SK-N-SH (cell line): ENCODE measurements at regions not wholly inside any gene's neighbourhood (a gene's known extent, or its start where the extent isn't known, plus 50 kb on each side); places are given as distances from the start of the nearest gene placed in this dataset.

Experiments
- CTCF ChIA-PET: fragments of 300-600, 350-600 bp; formaldehyde crosslinking; extraction: SDS; loops from one replicate; lab custom pipeline; 2021; lab: Yijun Ruan, JAX
- POLR2A ChIA-PET: fragments of 350-600 bp; sonication (Branson Sonifier 250); formaldehyde crosslinking; extraction: SDS; loops from one replicate; lab custom pipeline; 2020; ENCODE audit warnings: antibody characterized with exemption, inconsistent platforms; lab: Yijun Ruan, JAX
- DNase-seq: peaks from one replicate; pipeline ENCODE4 v3.0.0; 2012
- H2AFZ ChIP-seq: fragments of 200-600 bp; sonication (generic); 2 replicates; pipeline ENCODE4 v1.8.1; 2016; ENCODE audit warnings: antibody characterized with exemption, mild to moderate bottlenecking, low read depth
- H3F3A ChIP-seq: fragments of 200-600 bp; sonication (generic); replicated peaks from 2 replicates; pipeline ENCODE3; 2016; ENCODE audit warnings: antibody characterized with exemption, mild to moderate bottlenecking; ENCODE audit not compliant: insufficient read depth
- H3K27ac ChIP-seq, 2 experiments: fragments of 200-500 bp in 1 of 2; fragments of 200-600 bp in 1 of 2; sonication (Bioruptor generic) in 1 of 2; sonication (generic), shearing (Covaris generic) in 1 of 2; 2 replicates each; pipeline versions ENCODE4 v1.5.1 to v1.6.1; 2014 to 2016; ENCODE audit warnings: low read depth in 2 of 2, inconsistent platforms in 1 of 2, low read length in 1 of 2, mild to moderate bottlenecking in 1 of 2, mixed read lengths in 1 of 2
- H3K27me3 ChIP-seq: fragments of 200-600 bp; sonication (generic), shearing (Covaris generic); 2 replicates; pipeline ENCODE4 v1.6.1; 2016; ENCODE audit warnings: mixed run types; ENCODE audit not compliant: insufficient read depth
- H3K36me3 ChIP-seq, 2 experiments: fragments of 200-500 bp in 1 of 2; fragments of 200-600 bp in 1 of 2; sonication (Bioruptor generic) in 1 of 2; sonication (generic) in 1 of 2; replicated peaks in 1 of 2; 2 replicates each; pipeline versions ENCODE3 to v1.5.1; 2014 to 2016; ENCODE audit warnings: low read length in 1 of 2, mild to moderate bottlenecking in 1 of 2; ENCODE audit not compliant: insufficient read depth in 2 of 2, control insufficient read depth in 1 of 2
- H3K4me1 ChIP-seq, 2 experiments: fragments of 200-500 bp in 1 of 2; fragments of 200-600 bp in 1 of 2; sonication (Bioruptor generic) in 1 of 2; sonication (generic), shearing (Covaris generic) in 1 of 2; 2 replicates each; pipeline versions ENCODE4 v1.5.1 to v1.6.1; 2014 to 2016; ENCODE audit warnings: low read depth in 1 of 2, low read length in 1 of 2, mixed run types in 1 of 2; ENCODE audit not compliant: insufficient read depth in 2 of 2, control insufficient read depth in 1 of 2
- H3K4me2 ChIP-seq: fragments of 200-600 bp; sonication (generic), shearing (Covaris generic); 2 replicates; pipeline ENCODE4 v1.6.1; 2017; ENCODE audit warnings: mixed run types
- H3K4me3 ChIP-seq, 2 experiments: fragments of 200-500 bp in 1 of 2; fragments of 200-600 bp in 1 of 2; sonication (Bioruptor generic) in 1 of 2; sonication (generic), shearing (Covaris generic) in 1 of 2; 2 replicates each; pipeline versions ENCODE4 v1.5.1 to v1.8.1; 2014 to 2016; ENCODE audit warnings: low read depth in 2 of 2, inconsistent platforms in 1 of 2, low read length in 1 of 2, mild to moderate bottlenecking in 1 of 2, mixed read lengths in 1 of 2, moderate library complexity in 1 of 2
- H3K79me2 ChIP-seq: fragments of 200-600 bp; sonication (generic); 2 replicates; pipeline ENCODE4 v1.8.1; 2017; ENCODE audit warnings: mild to moderate bottlenecking; ENCODE audit not compliant: insufficient read depth
- H3K9ac ChIP-seq: fragments of 200-600 bp; sonication (generic); 2 replicates; pipeline ENCODE4 v1.6.1; 2017; ENCODE audit warnings: mixed run types
- H3K9me2 ChIP-seq: fragments of 200-600 bp; sonication (generic); 2 replicates; pipeline ENCODE4 v1.6.1; 2017; ENCODE audit warnings: mixed run types
- H3K9me3 ChIP-seq: fragments of 200-600 bp; sonication (generic); 2 replicates; pipeline ENCODE4 v1.6.1; 2017; ENCODE audit warnings: mixed run types, mild to moderate bottlenecking, moderate library complexity
- H4K20me1 ChIP-seq: fragments of 200-600 bp; sonication (generic); 2 replicates; pipeline ENCODE4 v1.6.1; 2017; ENCODE audit warnings: mild to moderate bottlenecking, mixed run types; ENCODE audit not compliant: insufficient read depth
- CHD2 ChIP-seq: fragments of 150-350 bp; IDR thresholded peaks from 2 replicates; pipeline ENCODE4 v1.6.1; 2018; ENCODE audit warnings: low read length; ENCODE audit not compliant: partially characterized antibody
- ELF1 ChIP-seq: IDR thresholded peaks from 2 replicates; pipeline ENCODE4 v1.4.0; 2012
- FOXJ3 ChIP-seq: sonication (generic); formaldehyde crosslinking; IDR thresholded peaks from 2 replicates; pipeline ENCODE4 v1.5.1; 2020; ENCODE audit warnings: mild to moderate bottlenecking, missing genetic modification reagents
- MEF2A ChIP-seq: IDR thresholded peaks from 2 replicates; pipeline ENCODE4 v1.4.0; 2012; ENCODE audit warnings: low read depth, borderline replicate concordance
- NFIC ChIP-seq: IDR thresholded peaks from 2 replicates; pipeline ENCODE4 v1.4.0; 2012; ENCODE audit warnings: borderline replicate concordance
- PBX3 ChIP-seq: IDR thresholded peaks from 2 replicates; pipeline ENCODE4; 2012
- POLR2AphosphoS5 ChIP-seq: IDR thresholded peaks from 2 replicates; pipeline ENCODE4 v1.6.1; 2012; ENCODE audit warnings: low read depth, low read length
- RAD21 ChIP-seq: IDR thresholded peaks from 2 replicates; pipeline ENCODE4 v1.6.1; 2012; ENCODE audit warnings: mild to moderate bottlenecking, low read length
- REST ChIP-seq: IDR thresholded peaks from 2 replicates; pipeline ENCODE4 v1.6.1; 2012; ENCODE audit warnings: mild to moderate bottlenecking, low read depth, low read length, moderate library complexity
- RFX5 ChIP-seq: IDR thresholded peaks from 2 replicates; pipeline ENCODE4 v1.6.1; 2012; ENCODE audit warnings: mild to moderate bottlenecking, improper control_type of control experiment, low read length
- RXRA ChIP-seq: IDR thresholded peaks from 2 replicates; pipeline ENCODE4 v1.4.0; 2012; ENCODE audit warnings: low read depth, mild to moderate bottlenecking, borderline replicate concordance
- SMC3 ChIP-seq: IDR thresholded peaks from 2 replicates; pipeline ENCODE4 v1.6.1; 2012; ENCODE audit warnings: low read depth, low read length, improper control_type of control experiment
- TAF1 ChIP-seq: IDR thresholded peaks from 2 replicates; pipeline ENCODE4 v1.6.1; 2012; ENCODE audit warnings: low read depth, mild to moderate bottlenecking, low read length, moderate library complexity, borderline replicate concordance
- TEAD4 ChIP-seq: IDR thresholded peaks from 2 replicates; pipeline ENCODE4 v1.4.0; 2012; ENCODE audit warnings: mild to moderate bottlenecking, borderline replicate concordance; ENCODE audit not compliant: insufficient read depth
- YY1 ChIP-seq: IDR thresholded peaks from 2 replicates; pipeline ENCODE4 v1.4.0; 2012; ENCODE audit warnings: low read depth, mild to moderate bottlenecking
- WGBS: methylation state at CpG from one replicate; pipeline ENCODE4 v1.1.6; 2017; ENCODE audit warnings: low lambda C conversion rate; 5-methylcytosine and 5-hydroxymethylcytosine counted together
- TF ChIP-seq, protein P1 (sequence below): fragments of 150-350 bp; IDR thresholded peaks from 2 replicates; pipeline ENCODE4 v1.6.1; 2016; ENCODE audit warnings: mild to moderate bottlenecking, low read depth, low read length
- TF ChIP-seq, protein P2 (sequence below): IDR thresholded peaks from 2 replicates; pipeline ENCODE4 v1.4.0; 2012; ENCODE audit warnings: low read depth, borderline replicate concordance

DNA sequence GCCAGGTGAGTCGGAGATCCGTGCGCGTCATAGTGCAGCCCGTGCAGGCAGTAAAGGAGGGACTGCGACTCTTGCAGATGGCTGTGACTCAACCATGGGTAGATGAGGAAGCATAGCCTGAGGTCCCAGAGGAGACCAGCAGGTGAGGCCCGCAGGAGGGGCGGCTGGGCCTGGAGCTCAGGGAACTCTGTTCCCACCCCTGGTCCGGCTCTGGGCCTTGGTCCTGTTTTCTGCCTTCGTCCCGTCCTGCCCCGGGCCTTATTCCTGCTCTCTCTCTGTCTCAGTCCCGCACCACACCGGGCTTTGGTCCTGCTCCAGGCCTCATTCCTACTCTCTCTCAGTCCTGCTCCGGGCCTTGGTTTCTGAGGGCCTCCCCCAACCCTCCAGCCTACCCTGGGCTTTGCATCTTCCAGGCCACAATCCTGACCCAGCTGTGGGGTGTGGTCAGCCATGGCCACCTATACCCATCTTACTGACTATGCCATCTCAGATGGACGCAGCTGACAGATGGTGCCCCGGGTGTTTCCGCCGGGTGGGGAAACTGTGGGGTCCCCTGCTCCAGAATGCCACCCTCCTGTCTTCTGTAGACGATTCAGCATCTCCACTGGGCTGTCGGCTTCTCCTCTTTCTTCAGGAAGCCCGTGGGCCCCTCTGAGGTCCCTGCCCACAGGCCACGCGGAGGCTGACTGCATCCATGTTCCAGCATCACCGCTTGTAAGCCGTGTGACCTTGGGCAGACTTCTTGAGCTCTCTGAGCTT, 1134.1 kb downstream of the BRD1 start:
- no peak for TF ChIP-seq FOXJ3 (CRISPR knock-in tag)
- TF ChIP-seq POLR2AphosphoS5, result no peak
- TF ChIP-seq, protein P1, sequence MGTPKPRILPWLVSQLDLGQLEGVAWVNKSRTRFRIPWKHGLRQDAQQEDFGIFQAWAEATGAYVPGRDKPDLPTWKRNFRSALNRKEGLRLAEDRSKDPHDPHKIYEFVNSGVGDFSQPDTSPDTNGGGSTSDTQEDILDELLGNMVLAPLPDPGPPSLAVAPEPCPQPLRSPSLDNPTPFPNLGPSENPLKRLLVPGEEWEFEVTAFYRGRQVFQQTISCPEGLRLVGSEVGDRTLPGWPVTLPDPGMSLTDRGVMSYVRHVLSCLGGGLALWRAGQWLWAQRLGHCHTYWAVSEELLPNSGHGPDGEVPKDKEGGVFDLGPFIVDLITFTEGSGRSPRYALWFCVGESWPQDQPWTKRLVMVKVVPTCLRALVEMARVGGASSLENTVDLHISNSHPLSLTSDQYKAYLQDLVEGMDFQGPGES, result no peak
- no peak for TF ChIP-seq RXRA
- no peak for TF ChIP-seq ELF1
- TF ChIP-seq, protein P2, sequence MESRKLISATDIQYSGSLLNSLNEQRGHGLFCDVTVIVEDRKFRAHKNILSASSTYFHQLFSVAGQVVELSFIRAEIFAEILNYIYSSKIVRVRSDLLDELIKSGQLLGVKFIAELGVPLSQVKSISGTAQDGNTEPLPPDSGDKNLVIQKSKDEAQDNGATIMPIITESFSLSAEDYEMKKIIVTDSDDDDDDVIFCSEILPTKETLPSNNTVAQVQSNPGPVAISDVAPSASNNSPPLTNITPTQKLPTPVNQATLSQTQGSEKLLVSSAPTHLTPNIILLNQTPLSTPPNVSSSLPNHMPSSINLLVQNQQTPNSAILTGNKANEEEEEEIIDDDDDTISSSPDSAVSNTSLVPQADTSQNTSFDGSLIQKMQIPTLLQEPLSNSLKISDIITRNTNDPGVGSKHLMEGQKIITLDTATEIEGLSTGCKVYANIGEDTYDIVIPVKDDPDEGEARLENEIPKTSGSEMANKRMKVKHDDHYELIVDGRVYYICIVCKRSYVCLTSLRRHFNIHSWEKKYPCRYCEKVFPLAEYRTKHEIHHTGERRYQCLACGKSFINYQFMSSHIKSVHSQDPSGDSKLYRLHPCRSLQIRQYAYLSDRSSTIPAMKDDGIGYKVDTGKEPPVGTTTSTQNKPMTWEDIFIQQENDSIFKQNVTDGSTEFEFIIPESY, result no peak
- no peak for TF ChIP-seq YY1
- TF ChIP-seq PBX3, result no peak
- no peak for TF ChIP-seq MEF2A
- TF ChIP-seq REST, result no peak
- TF ChIP-seq RAD21, result no peak
- no peak for TF ChIP-seq TEAD4
- TF ChIP-seq TAF1, result no peak
- TF ChIP-seq NFIC, result no peak
- no peak for TF ChIP-seq RFX5
- no peak for TF ChIP-seq SMC3
- no peak for TF ChIP-seq CHD2
- ChIA-PET CTCF (no interaction called here), POLR2A (no interaction called here)
- no peaks in the 10 kb centered on the region for H3K27me3 ChIP-seq
- H3K79me2 ChIP-seq, result no peaks in the 10 kb centered on the region
- WGBS, result 64% methylated on average over 11 of the region's 26 CpGs
- no peaks in the 10 kb centered on the region for H3K9me2 ChIP-seq
- no peaks in the 10 kb centered on the region for H3K36me3 ChIP-seq
- H3F3A ChIP-seq, result no peaks in the 10 kb centered on the region
- no peak overlapping the region for H3K4me3 ChIP-seq
- H2AFZ ChIP-seq, result no peak overlapping the region
- H3K27ac ChIP-seq, result no peak overlapping the region
- no peaks in the 10 kb centered on the region for H3K9me3 ChIP-seq
- H4K20me1 ChIP-seq, result no peaks in the 10 kb centered on the region
- DNase-seq, result no peak
- H3K9ac ChIP-seq, result no peak overlapping the region
- no peaks in the 10 kb centered on the region; a peak in 1 of 4 replicates for H3K4me1 ChIP-seq
- H3K4me2 ChIP-seq, result no peak overlapping the region
